GM21786 (cell line): ENCODE measurements at regions not wholly inside any gene's neighbourhood (a gene's known extent, or its start where the extent isn't known, plus 50 kb on each side); places are given as distances from the start of the nearest gene placed in this dataset.

Experiments used
- ATAC-seq: cut with Tn5 transposase; IDR thresholded peaks from one replicate; pipeline ENCODE4 v1.9.1; 2021; ENCODE audit not compliant: unreplicated experiment

DNA sequence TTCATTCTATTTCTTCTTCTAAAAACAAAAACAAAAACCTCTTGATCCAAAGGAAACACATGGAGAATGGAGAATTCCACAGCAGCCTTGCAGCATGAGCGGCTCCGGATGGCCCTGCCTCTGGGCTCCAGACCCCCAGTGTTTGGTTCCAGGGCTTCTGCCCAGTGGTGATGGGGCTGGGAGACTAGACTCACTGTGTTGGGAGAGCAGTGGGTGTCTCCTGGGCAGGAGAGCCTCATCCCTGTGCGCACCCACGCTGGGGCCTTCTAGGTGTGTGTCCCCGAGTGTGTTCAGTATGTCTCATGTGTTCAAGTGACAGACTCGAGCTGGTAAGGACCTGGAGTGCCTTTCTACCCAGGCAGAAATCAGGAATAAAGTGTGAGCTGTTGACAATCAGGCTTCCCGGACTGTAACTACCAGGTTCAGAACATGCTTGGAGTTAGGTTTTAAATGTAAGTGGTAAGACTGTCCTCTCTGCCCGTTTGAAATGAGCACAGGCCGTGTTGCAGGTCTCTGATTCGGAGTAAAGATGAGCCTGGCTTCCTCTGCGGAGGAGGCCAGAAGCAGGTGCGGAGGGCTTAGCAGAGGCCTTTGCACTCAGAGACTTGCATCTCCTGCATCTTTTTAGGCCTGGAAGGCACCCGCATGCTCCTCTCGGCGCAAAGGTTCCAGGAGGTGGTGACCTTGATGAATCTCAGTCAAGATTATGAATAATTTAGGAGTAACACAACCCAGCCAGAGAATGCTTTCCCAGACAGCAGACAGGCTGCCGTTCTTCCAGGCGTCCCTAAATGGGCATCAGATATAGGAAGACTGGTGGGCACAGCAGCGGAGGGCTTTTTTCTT, 253.6 kb downstream of the CDH26 start:
- ATAC-seq = no peak

DNA sequence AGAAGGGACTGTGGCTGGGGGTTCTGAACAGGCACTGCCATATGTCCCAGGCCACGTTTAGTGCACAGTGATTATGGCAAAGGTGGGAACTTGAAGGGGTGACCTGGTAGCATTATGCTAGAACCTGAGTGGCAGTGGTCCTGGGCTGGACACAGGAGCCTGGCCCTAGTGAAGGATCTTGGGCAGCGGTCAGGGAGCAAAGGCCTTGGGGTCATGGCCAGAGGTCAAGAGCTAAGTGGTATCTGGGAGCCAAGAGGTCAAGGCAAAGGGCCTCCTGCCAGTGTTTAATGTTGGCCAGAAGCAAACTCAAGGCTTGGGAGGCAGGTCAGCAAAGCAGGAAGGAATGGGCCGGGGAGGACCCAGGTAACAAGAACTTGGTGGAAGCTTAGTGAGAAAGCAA, 254.5 kb downstream of the CDH26 start:
- ATAC-seq = no peak

GRCh38 chr20:60213126-60213893, 255.1 kb downstream of the CDH26 start:
- ATAC-seq = no peak

DNA sequence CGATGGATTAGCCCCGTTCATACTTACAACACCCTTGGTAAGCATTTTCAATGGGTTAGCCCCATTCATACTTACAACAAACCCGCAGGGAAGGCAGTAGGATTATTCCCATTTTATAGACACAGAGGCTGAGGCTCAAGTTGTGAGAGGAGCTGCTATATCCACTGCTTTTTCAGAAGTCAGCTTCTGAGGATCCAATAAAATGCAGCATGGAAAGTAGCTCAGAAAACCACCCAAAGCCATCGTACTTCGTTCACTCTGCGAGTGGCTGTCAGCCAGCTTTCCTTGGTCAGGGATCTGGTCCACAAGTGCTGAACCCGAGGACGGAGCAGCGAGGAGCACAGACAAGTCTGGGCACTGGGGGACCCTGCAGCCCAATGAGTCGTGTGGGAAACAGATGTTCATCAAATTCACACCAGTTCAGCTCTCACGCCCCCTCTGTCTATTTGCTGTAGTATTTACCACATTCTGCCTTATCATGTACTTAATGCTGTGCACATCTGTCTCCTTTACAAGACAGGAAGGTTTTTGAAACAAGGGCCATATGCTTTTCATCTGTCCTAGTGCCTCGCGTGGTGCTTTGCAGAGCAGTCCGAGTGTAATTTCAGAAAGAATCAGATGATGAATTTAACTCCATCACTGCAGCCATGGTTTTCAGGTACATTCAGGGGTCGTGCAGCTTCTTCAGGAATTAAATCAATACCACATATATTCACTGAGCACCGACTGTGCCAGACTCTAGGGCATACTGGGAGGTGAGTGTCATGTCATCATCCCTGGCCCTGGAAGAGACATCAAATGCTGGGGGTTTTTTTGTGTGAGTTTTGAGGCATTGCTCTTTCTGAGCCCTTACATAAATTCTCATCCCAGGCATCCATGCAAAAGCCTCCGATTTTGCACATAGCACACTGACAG, 256.9 kb downstream of the CDH26 start:
- ATAC-seq = no peak

GRCh38 chr20:60215816-60216730, 257.9 kb downstream of the CDH26 start:
- ATAC-seq = no peak

GRCh38 chr20:60219231-60219630, 261.0 kb downstream of the CDH26 start:
- ATAC-seq = no peak

DNA sequence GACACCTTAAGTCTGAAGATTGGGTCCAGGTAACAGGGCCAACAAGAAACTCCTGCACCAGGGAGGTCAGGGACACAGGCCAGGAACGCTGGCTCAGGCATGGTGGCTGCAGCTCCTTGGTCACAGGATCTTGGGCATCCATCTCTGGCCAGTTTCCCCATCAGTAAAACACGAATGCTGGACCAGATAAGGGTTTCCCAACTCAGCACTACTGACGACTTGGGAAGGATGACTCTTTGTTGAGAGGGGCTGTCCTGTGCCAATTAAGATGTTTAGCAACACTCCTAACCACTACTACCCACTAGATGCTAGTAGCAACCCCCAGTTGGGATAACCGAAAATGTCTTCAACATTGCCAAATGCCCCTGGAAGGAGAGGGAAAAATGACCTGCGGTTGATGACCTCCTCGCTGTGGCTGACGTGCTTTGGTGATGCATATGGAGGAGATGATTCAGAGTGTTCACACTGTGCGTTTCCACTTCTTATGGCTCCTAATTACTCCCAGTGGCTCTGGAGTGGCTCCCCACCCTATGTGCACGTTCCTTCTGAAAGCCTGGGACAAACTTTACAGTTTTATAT, 261.9 kb downstream of the CDH26 start:
- ATAC-seq = no peak

DNA sequence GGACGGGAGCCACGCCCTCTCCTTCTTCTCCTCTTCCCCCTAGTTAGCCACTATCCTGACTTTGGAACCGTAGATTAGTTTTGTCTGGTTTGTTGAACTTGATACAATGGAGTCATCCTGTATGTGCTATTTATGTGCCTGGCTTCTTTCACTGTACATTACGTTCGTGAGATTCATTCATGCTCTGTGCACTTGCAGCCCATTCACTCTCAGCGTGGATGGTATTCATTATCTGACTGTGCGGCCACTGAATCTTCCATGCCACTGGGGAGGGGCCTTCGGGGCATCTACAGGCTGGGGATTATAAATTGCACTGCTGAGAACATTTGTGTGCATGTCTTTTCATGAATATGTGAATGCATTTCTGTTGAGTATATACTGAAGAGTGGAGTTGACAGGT, 262.5 kb downstream of the CDH26 start:
- no peak for ATAC-seq

GRCh38 chr20:60221593-60221992, 263.4 kb downstream of the CDH26 start:
- no peak for ATAC-seq

- no peak for ATAC-seq
These were observed 264.3 kb downstream of the CDH26 start for GRCh38 chr20:60222497-60222896.

DNA sequence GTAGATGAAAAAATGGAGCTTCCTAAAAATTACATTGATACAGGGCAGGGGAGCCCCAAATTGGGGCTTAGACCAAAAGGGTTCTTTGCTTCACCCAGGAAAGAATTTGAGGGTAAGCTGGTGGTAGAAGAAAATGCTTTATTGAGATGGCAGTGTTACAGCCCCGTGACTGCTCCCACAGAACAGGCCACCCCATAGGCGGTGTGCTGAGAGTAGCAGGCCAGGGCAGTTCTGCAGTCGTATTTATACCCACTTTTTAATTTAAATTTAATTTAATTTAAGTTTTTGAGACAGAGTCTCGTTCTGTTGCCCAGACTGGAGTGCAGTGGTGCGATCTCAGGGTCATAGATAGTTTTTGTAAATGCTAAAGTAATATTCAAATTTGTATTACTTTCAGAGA, 265.0 kb downstream of the CDH26 start:
- no peak for ATAC-seq

DNA sequence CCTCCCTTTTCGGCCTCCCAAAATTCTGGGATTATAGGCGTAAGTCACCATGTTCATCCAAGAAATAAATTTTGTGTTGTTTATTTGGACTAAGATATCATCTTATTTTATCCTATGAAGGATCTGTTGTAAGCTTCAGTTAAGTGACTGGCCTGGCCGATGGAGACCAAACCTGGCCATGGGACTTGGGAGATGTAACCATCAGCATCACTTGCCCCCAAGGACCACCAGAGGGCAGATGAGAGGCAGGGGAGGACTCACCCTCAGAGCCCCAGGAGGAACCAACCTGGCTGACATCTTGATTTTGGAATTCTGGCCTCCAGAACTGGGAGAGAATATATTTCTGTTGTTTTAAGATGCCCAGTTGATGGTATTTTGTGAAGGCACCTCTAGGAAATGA, 266.7 kb downstream of the CDH26 start:
- no peak for ATAC-seq

DNA sequence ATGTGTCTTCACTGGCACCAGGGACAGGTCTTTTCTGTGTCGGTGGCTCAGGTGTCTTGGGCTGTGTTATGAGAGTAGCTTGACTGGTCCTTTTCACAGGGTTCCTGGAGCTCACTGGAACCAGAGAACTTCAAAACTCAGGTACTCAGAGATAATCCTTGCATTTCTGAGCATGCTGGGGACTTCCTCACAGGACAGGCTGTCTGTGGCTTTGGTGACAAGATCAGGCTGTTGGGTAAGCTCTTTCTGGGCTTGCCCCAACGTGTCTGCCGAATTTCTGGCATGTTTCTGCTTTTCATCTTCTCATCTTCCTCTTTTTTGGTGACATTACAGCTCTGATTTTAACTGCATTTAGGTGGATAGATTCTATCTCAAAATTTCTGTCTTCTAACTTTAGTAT, 270.0 kb downstream of the CDH26 start:
- ATAC-seq = no peak

GRCh38 chr20:60232380-60232779, 274.2 kb downstream of the CDH26 start:
- no peak for ATAC-seq

DNA sequence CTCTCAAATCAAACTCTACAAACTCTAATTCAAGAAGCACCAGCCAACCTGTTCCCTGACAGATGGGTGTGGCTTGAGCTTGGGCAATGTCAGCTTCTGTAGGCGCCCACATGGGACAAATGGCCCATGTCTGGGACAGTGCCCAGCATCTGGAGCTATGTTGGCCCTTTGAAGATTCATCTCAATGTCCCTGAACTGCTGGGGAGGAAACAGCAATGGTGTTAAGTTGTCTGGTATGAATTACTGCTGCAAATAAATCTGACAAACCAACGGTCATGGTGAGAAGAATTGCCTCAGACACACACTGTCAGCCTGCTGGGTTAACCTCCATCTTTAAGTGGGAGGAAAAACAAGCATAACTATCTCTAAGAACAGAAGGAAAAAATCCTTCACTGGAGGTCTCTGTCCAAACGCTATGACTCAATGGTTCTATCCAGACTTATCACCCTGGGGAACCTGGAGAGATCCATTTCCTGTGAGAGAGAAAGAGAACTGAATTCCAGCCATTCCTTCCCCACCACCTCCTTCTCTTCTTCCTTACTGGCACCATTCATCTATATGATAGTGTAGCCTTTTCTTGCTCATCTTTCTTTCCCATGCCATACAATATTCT, 274.9 kb downstream of the CDH26 start:
- ATAC-seq = no peak

DNA sequence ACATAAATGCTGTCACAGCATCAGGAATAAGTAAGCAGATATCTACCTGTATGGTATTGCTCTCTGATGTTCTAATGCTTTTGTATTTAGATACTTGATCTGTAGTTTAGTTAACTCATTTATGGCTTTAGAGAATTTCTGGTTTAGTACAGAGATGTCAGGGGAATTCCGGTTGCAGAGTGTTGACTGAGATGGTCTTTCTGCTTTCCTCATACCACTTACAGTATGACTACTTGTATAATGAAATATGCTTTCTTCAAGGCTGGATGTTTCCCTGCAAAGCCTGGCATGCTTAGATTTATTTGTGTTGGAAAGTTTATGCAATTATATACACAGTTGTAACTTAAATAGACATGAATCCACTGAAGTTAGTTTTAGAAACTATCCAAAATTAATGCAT, 278.4 kb downstream of the CDH26 start:
- no peak for ATAC-seq

GRCh38 chr20:60237981-60238380, 279.8 kb downstream of the CDH26 start:
- no peak for ATAC-seq

- ATAC-seq = no peak
These were observed 280.9 kb downstream of the CDH26 start for GRCh38 chr20:60238992-60239660.

DNA sequence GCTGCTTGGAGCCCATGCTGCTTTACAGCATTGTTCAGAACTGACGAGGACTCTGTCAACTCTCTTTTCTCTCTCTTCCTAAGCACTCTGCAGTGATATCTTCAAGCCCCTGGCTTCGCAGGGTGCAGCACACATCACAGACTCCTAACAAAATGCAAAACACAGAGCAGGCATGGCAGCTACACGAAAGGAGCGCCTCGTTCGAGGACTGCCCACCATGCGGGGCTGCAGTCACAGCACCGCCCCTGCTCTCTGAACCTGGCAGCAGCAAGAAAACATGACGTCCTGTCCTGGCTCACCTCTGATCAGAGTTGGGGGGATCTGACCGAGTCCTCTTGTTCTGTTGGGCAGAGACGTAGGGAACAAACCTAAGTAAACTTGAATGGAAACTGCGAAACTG, 281.7 kb downstream of the CDH26 start:
- no peak for ATAC-seq
